ENCODE measurements at regions not wholly inside any gene's neighbourhood (a gene's known extent, or its start where the extent isn't known, plus 50 kb on each side); places are given as distances from the start of the nearest gene placed in this dataset.

DNA sequence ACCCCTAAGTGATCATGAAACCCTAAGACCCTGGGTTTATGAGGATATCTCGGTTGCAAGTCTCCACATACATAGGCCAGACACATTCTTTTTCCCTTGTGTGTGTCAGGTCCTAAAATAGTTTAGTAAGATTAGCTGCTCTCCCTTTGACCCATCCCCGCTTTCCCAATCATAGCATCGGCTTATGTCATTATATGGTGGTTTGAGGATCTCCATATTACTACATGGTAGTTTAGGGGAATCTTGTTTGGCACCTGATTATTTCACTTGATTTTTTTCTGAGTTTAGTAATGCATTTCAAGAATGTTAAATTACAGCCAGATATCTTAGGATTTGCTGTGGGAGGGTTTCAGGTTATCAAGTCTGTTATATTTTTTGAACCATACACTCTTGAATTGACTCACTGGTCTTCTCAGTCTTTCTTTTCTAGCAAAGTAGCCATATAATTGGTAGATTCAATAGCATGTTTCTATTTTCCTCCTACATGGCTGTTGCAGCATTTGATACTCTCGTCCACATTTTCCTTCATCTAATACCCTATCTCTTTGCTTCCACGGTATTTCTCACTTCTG is 68.3 kb upstream of the TRHDE start:
- intact Hi-C loops (cut with DNase I; ENCODE audit: low total_unique reads) = no loop called here
- no peaks in the 10 kb centered on the region for H3K4me1 ChIP-seq
- WGBS, 5 donors = 79 to 90% (median 87%) methylated on average over 5 of the region's 5 CpGs
- TF ChIP-seq, protein P1, sequence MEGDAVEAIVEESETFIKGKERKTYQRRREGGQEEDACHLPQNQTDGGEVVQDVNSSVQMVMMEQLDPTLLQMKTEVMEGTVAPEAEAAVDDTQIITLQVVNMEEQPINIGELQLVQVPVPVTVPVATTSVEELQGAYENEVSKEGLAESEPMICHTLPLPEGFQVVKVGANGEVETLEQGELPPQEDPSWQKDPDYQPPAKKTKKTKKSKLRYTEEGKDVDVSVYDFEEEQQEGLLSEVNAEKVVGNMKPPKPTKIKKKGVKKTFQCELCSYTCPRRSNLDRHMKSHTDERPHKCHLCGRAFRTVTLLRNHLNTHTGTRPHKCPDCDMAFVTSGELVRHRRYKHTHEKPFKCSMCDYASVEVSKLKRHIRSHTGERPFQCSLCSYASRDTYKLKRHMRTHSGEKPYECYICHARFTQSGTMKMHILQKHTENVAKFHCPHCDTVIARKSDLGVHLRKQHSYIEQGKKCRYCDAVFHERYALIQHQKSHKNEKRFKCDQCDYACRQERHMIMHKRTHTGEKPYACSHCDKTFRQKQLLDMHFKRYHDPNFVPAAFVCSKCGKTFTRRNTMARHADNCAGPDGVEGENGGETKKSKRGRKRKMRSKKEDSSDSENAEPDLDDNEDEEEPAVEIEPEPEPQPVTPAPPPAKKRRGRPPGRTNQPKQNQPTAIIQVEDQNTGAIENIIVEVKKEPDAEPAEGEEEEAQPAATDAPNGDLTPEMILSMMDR (IDR thresholded peaks at IDR 0.05) = no peak
- TF ChIP-seq POLR2AphosphoS5 (IDR thresholded peaks at IDR 0.05) = no peak
- TF ChIP-seq POLR2A (IDR thresholded peaks at IDR 0.05) = no peak
- TF ChIP-seq EP300 (IDR thresholded peaks at IDR 0.05) = no peak
- DNase-seq = no peak
- H3K36me3 ChIP-seq = no peaks in the 10 kb centered on the region
- H3K9me3 ChIP-seq = no peaks in the 10 kb centered on the region
- no peak overlapping the region for H3K4me3 ChIP-seq
- no peaks in the 10 kb centered on the region for H3K27me3 ChIP-seq
- H3K27ac ChIP-seq = no peak overlapping the region

DNA sequence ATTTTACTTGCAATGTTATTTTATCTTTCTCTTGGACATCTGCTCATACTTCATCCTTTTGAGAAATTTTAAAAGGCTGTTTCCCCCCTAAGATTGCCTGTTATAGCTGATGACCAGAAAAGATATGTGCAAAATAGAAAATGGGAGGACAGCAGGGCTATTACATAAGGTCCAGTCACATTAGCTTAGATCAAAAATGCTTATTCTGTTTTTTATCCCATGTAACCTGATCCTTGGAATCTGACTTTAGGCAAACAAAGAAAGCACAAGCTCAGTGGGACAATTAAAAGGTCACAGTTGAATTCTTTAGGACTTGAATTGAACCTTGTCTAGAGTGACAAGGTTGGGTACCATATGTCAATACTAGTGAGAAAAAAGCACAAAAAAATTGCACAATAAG is 65.1 kb upstream of the TRHDE start:
- Histone ChIP-seq H3K27ac (no peak overlapping the region), H3K4me3 (no peak overlapping the region), H3K27me3 (no peaks in the 10 kb centered on the region), H3K4me1 (no peaks in the 10 kb centered on the region), H3K36me3 (no peaks in the 10 kb centered on the region), H3K9me3 (no peaks in the 10 kb centered on the region)
- no peak for DNase-seq
- TF ChIP-seq, protein P1 (IDR thresholded peaks at IDR 0.05) = no peak
- no peak for TF ChIP-seq EP300 (IDR thresholded peaks at IDR 0.05)
- TF ChIP-seq POLR2AphosphoS5 (IDR thresholded peaks at IDR 0.05) = no peak
- TF ChIP-seq POLR2A (IDR thresholded peaks at IDR 0.05) = no peak
- intact Hi-C loops (cut with DNase I; ENCODE audit: low total_unique reads) = no loop called here

DNA sequence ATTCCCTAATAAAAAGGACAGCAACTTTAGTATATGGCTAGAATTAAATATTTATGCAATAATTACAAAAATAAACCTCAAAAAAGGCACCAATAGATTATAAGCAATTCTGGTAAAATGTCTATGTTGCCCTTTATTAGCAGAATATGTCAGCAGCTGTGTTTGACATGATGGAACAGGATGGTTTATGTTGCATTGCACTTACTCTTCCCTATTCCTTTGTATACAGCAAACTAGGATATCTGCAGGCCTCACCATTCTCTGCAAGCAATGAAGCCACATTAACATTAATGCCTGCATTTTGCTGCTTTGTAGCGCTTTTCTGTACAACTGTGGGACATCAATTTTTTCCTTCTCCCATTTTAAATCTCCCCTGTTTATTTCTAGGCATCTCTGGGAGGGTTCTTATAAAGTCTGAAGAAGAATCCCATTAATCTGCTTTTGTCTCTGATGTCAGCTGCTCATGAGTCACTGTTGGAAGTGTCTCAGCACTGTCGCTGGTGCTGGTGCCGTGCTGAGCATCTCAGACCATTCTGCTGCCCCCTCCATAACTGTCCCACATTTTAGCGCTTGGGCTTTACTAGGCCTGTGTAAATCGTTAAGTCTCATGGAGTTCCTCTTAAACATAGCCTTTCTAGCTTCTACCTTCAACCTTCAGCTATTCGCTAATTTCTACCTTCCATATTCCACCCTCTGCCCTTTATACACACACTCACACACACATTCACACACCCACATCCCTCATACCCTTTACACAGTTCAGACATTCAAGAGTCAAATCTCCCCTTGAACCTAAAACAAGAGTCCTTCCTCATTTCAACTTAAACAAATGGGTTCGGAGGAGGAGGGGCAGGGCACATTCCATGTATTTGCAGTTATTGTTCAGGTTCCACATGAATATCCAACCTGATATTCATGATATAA is 64.4 kb upstream of the TRHDE start:
- no peak for DNase-seq
- Histone ChIP-seq H3K27me3 (no peaks in the 10 kb centered on the region), H3K27ac (no peak overlapping the region), H3K4me3 (no peak overlapping the region), H3K9me3 (no peaks in the 10 kb centered on the region), H3K36me3 (no peaks in the 10 kb centered on the region), H3K4me1 (no peaks in the 10 kb centered on the region)
- intact Hi-C loops (cut with DNase I; ENCODE audit: low total_unique reads) = no loop called here
- TF ChIP-seq EP300 (IDR thresholded peaks at IDR 0.05) = no peak
- TF ChIP-seq, protein P1 (IDR thresholded peaks at IDR 0.05) = no peak
- no peak for TF ChIP-seq POLR2AphosphoS5 (IDR thresholded peaks at IDR 0.05)
- WGBS, 5 donors = 79 to 84% (median 82%) methylated on average over 7 of the region's 7 CpGs

DNA sequence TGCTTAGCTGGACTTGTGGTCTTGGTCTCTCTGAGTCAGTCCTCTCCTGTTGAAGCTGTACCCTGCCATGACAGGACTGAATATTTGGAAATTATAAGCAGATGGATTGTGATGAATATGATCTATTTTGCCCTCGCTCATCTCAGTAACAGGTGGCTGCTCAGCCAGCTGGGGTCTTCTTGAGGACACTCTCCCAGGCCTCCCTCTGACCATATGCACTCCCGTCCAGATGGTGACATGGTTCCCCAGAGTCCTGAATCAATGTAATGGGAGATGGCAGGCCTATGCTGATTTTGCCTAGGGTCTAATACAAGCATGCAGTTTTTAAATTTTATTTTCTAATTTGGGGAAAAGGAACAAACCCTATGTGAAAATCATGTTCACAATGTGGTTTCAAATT is 63.1 kb upstream of the TRHDE start:
- H3K36me3 ChIP-seq = no peaks in the 10 kb centered on the region
- WGBS, 5 donors = 67 to 89% (median 85%) methylated on average over 2 of the region's 2 CpGs
- no peaks in the 10 kb centered on the region for H3K4me1 ChIP-seq
- no peak overlapping the region for H3K27ac ChIP-seq
- DNase-seq = no peak
- no peaks in the 10 kb centered on the region for H3K9me3 ChIP-seq
- no peak overlapping the region for H3K4me3 ChIP-seq
- no peaks in the 10 kb centered on the region for H3K27me3 ChIP-seq
- intact Hi-C loops (cut with DNase I; ENCODE audit: low total_unique reads) = no loop called here
- TF ChIP-seq POLR2A (IDR thresholded peaks at IDR 0.05) (no peak), EP300 (IDR thresholded peaks at IDR 0.05) (no peak), POLR2AphosphoS5 (IDR thresholded peaks at IDR 0.05) (no peak)
- TF ChIP-seq, protein P1 (IDR thresholded peaks at IDR 0.05) = no peak
